DMS79 treated with DMSO at 0.1 percent for 48 hours (cell line): ENCODE measurements at regions not wholly inside any gene's neighbourhood (a gene's known extent, or its start where the extent isn't known, plus 50 kb on each side); places are given as distances from the start of the nearest gene placed in this dataset.

ENCODE experiments used
- DNase-seq: peaks from one replicate; lab custom pipeline; 2025; lab: John Stamatoyannopoulos, UW

- DNase-seq = no peak
Observed at GRCh38 chr5:8138884-8139283, 269.9 kb downstream of the MTRR start.

GRCh38 chr5:8150791-8151190 is 281.8 kb downstream of the MTRR start:
- DNase-seq = no peak

GRCh38 chr5:8156706-8157105 is 287.8 kb downstream of the MTRR start:
- DNase-seq = no peak

GRCh38 chr5:8157320-8157822 is 288.4 kb downstream of the MTRR start:
- DNase-seq = no peak

GRCh38 chr5:8176101-8176693 is 307.2 kb downstream of the MTRR start:
- DNase-seq = no peak

- DNase-seq = no peak
Observed at GRCh38 chr5:8184455-8185063, 315.6 kb downstream of the MTRR start.

- DNase-seq = no peak
Observed at GRCh38 chr5:8185852-8186251, 316.9 kb downstream of the MTRR start.

- DNase-seq = no peak
Observed at GRCh38 chr5:8188874-8189565, 320.1 kb downstream of the MTRR start.

- DNase-seq = no peak
Observed at GRCh38 chr5:8192840-8193239, 323.9 kb downstream of the MTRR start.

GRCh38 chr5:8196061-8196460 is 327.1 kb downstream of the MTRR start:
- no peak for DNase-seq

GRCh38 chr5:8208307-8208706 is 339.4 kb downstream of the MTRR start:
- no peak for DNase-seq

- no peak for DNase-seq
Observed at GRCh38 chr5:8209500-8209899, 340.6 kb downstream of the MTRR start.

- no peak for DNase-seq
Observed at GRCh38 chr5:8213701-8214240, 344.8 kb downstream of the MTRR start.

- DNase-seq = no peak
Observed at GRCh38 chr5:8216921-8217320, 348.0 kb downstream of the MTRR start.

- DNase-seq = no peak
Observed at GRCh38 chr5:8226148-8226547, 357.2 kb downstream of the MTRR start.

GRCh38 chr5:8227112-8227511 is 358.2 kb downstream of the MTRR start:
- no peak for DNase-seq

GRCh38 chr5:8229551-8229950 is 360.6 kb downstream of the MTRR start:
- no peak for DNase-seq

- no peak for DNase-seq
Observed at GRCh38 chr5:8230868-8231267, 361.9 kb downstream of the MTRR start.

- DNase-seq = no peak
Observed at GRCh38 chr5:8233479-8233878, 364.5 kb downstream of the MTRR start.

- DNase-seq = no peak
Observed at GRCh38 chr5:8234179-8234770, 365.3 kb downstream of the MTRR start.

GRCh38 chr5:8238080-8238479 is 369.1 kb downstream of the MTRR start:
- DNase-seq = no peak

- DNase-seq = no peak
Observed at GRCh38 chr5:8239198-8239597, 370.2 kb downstream of the MTRR start.

GRCh38 chr5:8239646-8240045 is 370.7 kb downstream of the MTRR start:
- no peak for DNase-seq
